Left lung (tissue), 4 donors: ENCODE measurements at regions not wholly inside any gene's neighbourhood (a gene's known extent, or its start where the extent isn't known, plus 50 kb on each side); places are given as distances from the start of the nearest gene placed in this dataset.

Experiments used
- ATAC-seq: fragments of 200-7000 bp; cut with Tn5 transposase; one replicate; pipeline ENCODE4 v1.9.1; 2020; ENCODE audit warnings: moderate library complexity
- DNase-seq, 4 donors: peaks; one replicate each; pipeline ENCODE4 v3.0.0-alpha.2; 2013 to 2020
- H3K27ac ChIP-seq, 2 donors: fragments of 200-600 bp; sonication (generic) in 1 of 2; one replicate each; pipeline versions ENCODE4 v1.5.0 to v1.8.0; 2020 to 2021
- H3K27me3 ChIP-seq, 2 donors: fragments of 200-600 bp; sonication (generic) in 1 of 2; one replicate each; pipeline versions ENCODE4 v1.5.0 to v1.8.0; 2020 to 2021
- H3K36me3 ChIP-seq, 2 donors: fragments of 200-600 bp; sonication (generic) in 1 of 2; one replicate each; pipeline versions ENCODE4 v1.5.0 to v1.8.0; 2020 to 2021
- H3K4me1 ChIP-seq, 2 donors: fragments of 200-600 bp; one replicate each; pipeline ENCODE4 v1.8.0; 2021
- H3K4me3 ChIP-seq, 2 donors: fragments of 200-600 bp; sonication (generic) in 1 of 2; one replicate each; pipeline versions ENCODE4 v1.5.0 to v1.8.0; 2020 to 2021; ENCODE audit warnings: mild to moderate bottlenecking in 1 of 2
- H3K9me3 ChIP-seq, 2 donors: fragments of 200-600 bp; sonication (generic) in 1 of 2; one replicate each; pipeline versions ENCODE4 v1.5.0 to v1.8.0; 2020 to 2021
- intact Hi-C, 2 donors: fragments of 100-400 bp; cut with DNase I; formaldehyde crosslinking; loops; one replicate each; pipeline versions ENCODE4 v1.11.2 to v1.14.2; 2022
- TF ChIP-seq, protein P1 (sequence below), 2 donors: fragments of 200-600 bp; sonication (generic) in 1 of 2; IDR thresholded peaks; one replicate each; pipeline versions ENCODE4 v1.5.0 to v1.8.0; 2021; ENCODE audit warnings: antibody characterized with exemption in 2 of 2
- donor health status: DM: no; HTN: yes; CAD: no.
- donor health status: DM: no; HTN: no; CAD: no.

DNA sequence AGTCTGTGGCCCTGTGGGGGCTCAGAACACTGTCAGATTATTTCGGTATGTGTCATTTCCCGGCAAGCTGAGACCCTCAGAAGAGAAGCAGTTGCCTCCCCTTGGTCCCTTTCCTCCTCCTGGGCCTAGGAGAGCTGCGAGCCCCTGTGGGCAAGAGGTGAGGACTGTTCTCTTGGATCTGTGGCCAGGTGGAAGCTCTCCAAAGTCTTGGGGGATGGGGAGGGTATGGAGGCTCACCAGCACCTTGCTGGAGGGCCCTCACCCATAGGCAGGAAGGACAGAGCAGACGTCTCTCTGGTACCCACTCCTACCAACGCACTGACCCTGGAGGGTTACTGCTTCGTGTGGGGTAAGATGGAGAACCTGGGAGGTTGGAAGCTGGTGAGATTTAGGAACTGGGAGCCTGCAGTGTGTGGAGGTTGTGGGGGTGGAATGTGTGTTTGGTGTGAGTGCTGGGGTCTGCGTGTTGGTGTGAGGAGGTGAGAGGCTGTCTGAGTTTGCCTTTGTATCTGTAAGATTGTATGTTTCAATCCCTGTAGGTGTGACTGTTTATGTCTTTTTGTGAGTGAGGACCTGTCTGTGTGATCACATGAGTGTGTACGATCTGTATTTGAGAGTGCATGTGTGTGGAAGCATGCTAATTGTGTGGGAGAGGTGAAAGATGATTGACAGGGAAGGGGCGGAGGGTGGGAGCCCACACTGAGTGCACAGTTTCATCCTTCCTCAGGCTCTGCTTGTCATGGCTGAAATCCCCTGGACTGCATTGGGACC, 52.4 kb upstream of the PSD2 start:
- Histone ChIP-seq H3K27me3 (peaks cover 23 to 31% of the 10 kb centered on the region in 2 donors), H3K36me3 (no peaks in the 10 kb centered on the region), H3K9me3 (no peaks in the 10 kb centered on the region), H3K27ac (no peak overlapping the region), H3K4me1 (peaks cover 25 to 29% of the 10 kb centered on the region in 2 donors), H3K4me3 (no peak overlapping the region)
- ATAC-seq (no peak), DNase-seq (no peak)
- TF ChIP-seq, protein P1, sequence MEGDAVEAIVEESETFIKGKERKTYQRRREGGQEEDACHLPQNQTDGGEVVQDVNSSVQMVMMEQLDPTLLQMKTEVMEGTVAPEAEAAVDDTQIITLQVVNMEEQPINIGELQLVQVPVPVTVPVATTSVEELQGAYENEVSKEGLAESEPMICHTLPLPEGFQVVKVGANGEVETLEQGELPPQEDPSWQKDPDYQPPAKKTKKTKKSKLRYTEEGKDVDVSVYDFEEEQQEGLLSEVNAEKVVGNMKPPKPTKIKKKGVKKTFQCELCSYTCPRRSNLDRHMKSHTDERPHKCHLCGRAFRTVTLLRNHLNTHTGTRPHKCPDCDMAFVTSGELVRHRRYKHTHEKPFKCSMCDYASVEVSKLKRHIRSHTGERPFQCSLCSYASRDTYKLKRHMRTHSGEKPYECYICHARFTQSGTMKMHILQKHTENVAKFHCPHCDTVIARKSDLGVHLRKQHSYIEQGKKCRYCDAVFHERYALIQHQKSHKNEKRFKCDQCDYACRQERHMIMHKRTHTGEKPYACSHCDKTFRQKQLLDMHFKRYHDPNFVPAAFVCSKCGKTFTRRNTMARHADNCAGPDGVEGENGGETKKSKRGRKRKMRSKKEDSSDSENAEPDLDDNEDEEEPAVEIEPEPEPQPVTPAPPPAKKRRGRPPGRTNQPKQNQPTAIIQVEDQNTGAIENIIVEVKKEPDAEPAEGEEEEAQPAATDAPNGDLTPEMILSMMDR (IDR thresholded peaks at IDR 0.05) = no peak
- intact Hi-C loops = no loop called here

DNA sequence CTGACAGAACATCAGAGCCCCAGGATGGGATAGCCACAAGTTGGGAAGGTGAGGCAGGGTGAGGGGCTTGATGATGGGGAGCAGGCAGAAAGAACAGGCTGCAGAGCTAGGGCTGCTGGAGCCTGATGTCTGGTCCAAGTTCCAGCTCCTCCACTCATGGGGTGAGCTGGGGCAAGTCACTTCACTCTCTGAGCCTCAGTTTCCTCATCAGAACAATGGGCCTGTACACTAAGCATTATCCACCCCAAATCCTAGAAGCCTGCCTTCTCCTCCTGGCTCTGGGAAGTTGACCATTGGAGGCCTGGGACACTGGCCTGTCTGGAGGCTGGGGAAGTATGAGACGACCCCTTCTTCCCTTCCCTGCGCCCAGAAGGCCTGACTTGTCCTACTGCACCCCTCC, 51.8 kb upstream of the PSD2 start:
- Histone ChIP-seq H3K36me3 (no peaks in the 10 kb centered on the region), H3K4me1 (peaks cover 25 to 30% of the 10 kb centered on the region in 2 donors), H3K27ac (no peak overlapping the region), H3K4me3 (no peak overlapping the region), H3K27me3 (peaks cover 27 to 37% of the 10 kb centered on the region in 2 donors), H3K9me3 (no peaks in the 10 kb centered on the region)
- TF ChIP-seq, protein P1 (IDR thresholded peaks at IDR 0.05) = no peak
- no peak for ATAC-seq
- DNase-seq = no peak
- intact Hi-C loops = no loop called here

DNA sequence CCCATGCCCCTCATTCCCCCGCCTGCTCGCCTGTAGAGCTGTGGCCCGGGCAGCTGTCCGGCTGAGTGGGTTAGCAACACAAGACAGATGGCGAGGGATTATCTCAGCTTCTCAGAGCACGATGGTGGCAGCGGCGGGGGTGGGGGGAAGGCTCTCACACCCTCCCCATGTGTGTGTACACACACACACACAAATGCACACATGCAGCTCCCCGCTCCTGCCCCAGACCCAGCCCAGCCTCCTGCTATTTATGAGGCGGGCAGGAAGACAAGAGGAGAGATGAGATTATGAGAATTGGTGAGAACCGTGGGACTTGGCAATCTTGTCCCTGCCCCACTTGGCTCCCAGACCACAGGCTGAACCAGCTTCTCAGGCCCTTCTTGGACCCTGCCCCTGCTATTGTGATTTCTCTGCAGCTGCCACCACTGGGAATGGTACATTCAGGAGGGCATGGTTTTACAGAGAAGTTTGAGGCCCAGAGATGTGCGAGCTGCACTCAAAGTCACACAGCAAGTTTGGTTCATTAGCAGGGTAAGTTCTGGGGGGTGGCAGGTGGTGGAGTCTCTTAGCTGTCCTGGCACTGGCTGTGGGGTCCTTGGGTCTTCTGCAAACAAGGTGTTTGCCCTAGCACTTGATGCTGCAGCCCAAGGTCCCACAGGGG, 51.0 kb upstream of the PSD2 start:
- intact Hi-C loops = no loop called here

DNA sequence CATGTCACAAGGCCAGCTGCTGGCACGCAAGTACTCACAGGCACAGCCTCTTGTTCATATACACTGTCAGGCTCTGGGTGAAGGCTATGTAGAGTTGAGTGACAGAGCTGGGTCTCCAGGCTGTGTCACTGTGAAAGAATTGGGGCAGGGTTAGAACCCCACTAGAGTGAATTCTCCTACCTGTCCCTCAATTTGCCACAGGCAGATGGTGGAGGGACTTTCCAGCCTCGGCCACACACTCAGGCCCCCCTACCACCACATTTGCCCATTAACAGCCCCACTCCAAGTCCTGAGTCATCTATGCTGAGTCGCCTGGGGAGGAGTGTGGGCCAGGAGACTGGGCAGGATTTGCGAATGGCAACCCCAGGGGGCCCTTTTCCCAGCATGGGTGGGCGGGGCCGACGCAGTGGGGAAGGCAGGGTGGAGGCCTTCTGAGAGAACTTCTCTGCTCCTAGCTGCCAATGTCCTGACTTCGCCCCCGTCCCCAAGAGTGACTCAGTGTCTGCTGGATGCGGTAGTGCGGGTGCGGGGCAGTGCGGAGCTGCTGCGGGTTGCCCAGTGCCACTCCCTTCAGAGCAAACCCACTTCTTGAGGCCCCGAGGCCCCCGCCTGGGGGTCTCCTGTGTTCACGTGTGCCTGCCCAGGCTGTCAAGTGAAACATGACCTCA, 50.3 kb upstream of the PSD2 start:
- TF ChIP-seq, protein P1 (IDR thresholded peaks at IDR 0.05) = no peak
- Histone ChIP-seq H3K4me1 (peaks cover 25 to 30% of the 10 kb centered on the region in 2 donors), H3K4me3 (no peak overlapping the region), H3K27me3 (peaks cover 35 to 52% of the 10 kb centered on the region in 2 donors), H3K27ac (no peak overlapping the region), H3K9me3 (no peaks in the 10 kb centered on the region), H3K36me3 (no peaks in the 10 kb centered on the region)
- ATAC-seq (peak; percentile 56), DNase-seq (peak in 1 of 4 donors; percentile 63)
- intact Hi-C loops = no loop called here

More for the DNA sequence above, 51.0 kb upstream of the PSD2 start:
- DNase-seq = no peak
- ATAC-seq = no peak
- H3K4me3 ChIP-seq = no peak overlapping the region
- no peaks in the 10 kb centered on the region for H3K9me3 ChIP-seq
- TF ChIP-seq, protein P1 (IDR thresholded peaks at IDR 0.05) = no peak
- H3K27me3 ChIP-seq = peaks cover 35 to 45% of the 10 kb centered on the region in 2 donors
- peaks cover 25 to 30% of the 10 kb centered on the region in 2 donors for H3K4me1 ChIP-seq
- H3K27ac ChIP-seq = no peak overlapping the region
- no peaks in the 10 kb centered on the region for H3K36me3 ChIP-seq
